Fibroblast of skin of scalp (primary cell): ENCODE measurements at regions not wholly inside any gene's neighbourhood (a gene's known extent, or its start where the extent isn't known, plus 50 kb on each side); places are given as distances from the start of the nearest gene placed in this dataset.

Experiments used
- DNase-seq: peaks from one replicate; pipeline ENCODE4 v3.0.0-alpha.2; 2013

DNA sequence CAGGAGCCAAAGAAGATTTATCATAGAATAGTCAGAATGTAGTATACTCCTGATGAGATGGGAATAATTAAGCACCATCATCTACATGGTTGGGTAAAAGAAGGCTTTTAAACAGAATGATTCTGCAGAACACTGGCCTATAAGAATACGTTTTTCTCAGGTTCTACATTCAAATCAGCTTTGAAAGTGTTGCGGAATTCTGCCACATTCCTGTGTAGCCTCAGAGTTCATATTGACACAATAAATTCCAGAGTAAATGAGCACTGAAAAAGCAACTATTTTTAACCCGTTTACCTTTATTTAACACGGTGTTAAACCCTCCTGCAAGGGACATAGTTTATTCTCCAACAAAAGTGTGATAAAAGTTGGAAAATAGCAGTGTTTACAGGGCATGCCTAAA is 950.2 kb upstream of the SLIT2 start:
- DNase-seq = peak; percentile 36

GRCh38 chr4:19300213-19300612 is 951.5 kb upstream of the SLIT2 start:
- peak; percentile 73 for DNase-seq

GRCh38 chr4:19298998-19299397 is 952.7 kb upstream of the SLIT2 start:
- DNase-seq = peak; percentile 37

GRCh38 chr4:19293781-19294180 is 957.9 kb upstream of the SLIT2 start:
- DNase-seq = peak; percentile 56

DNA sequence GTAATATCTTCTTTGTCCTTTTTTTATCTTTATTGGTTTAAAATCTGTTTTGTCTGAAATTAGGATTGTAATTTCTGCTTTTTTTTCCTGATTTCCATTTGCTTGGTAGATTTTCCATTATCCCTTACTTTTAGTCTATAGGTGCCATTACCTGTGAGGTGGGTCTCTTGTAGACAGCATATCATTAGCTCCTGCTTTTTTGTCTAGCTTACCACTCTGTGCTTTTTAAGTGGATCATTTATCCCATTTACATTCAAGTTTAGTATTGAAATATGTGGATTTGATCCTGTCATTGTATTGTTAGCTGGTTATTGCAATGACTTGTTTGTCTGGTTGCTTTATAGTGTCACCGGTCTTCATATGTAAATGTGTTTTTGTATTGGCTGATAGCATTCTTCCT is 958.6 kb upstream of the SLIT2 start:
- DNase-seq = no peak

GRCh38 chr4:19286924-19287323 is 964.8 kb upstream of the SLIT2 start:
- no peak for DNase-seq

DNA sequence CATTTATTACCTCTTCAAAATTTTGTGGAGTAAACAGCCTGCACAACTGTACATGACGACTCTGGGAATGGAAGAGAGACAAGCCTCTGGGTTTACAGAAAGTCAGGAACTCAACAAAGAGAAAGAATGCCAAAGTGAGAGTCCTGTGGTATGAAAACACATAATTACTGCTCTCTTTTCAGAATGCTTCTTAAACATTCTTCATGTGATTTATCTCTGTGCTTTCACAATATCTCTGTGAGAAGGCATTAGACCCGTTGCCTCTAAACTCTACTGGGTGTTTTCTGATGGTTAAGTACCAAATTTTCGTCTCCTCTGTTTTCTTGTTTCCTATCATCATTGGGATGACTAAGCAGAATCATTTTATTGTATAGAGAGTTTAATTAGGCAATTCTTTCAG is 966.6 kb upstream of the SLIT2 start:
- no peak for DNase-seq

DNA sequence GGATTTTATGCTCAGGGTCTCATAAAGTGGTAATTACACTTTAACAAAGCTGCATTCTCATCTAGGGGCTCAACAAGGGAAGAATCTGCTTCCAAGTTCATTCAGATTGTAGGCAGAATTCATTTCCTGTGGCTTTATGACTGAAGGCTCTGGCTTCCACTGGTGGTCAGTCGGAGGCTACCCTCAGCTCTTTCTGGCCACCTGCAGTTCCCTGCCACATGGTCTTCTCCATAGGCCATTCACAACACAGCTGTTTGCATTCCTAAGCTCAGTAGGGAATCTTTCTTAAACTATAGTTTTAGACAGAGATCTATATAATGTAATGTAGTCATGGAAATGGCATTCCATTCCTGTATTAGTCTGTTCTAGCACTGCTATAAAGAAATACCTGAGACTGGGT is 973.0 kb upstream of the SLIT2 start:
- DNase-seq = peak; percentile 35

- peak; percentile 5 for DNase-seq
Measured at GRCh38 chr4:19266566-19266965, 985.1 kb upstream of the SLIT2 start.

DNA sequence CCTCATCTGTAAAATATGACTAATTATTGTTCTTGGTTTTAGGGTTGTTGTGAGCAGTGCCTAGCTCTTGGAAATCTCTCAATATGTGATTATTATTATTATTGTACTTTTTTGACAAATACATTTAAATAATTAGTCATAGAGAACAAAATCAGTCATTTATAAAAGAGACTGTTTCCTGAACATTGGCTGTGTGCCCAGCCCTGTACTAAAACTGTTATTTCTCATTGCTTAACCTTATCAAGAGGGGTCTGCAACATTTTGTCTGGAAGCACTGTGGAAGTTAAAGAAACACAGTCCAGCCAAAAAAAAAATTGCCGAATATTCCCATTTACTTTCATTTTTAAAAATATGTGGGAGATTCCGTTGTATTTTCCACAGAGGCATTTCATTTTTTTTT is 989.2 kb upstream of the SLIT2 start:
- DNase-seq = no peak

DNA sequence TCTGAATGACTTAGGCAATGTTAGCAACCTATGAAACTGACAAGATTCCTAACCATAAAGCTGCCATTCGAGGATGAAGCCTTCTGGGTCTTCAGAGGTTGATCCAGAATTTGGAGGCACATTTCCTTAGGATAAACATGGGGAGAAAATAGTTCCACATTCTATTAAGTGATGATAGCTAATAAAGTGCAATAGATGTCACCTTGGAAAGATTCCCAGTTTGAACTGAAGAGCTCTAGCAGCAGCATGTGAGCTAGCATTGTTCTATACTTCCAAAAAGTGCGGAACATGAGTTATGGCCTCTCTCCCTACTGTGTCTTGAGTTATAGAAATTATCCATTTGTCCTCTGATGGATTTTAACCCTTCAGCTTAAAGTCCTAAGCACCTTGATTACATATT is 991.4 kb upstream of the SLIT2 start:
- no peak for DNase-seq

GRCh38 chr4:19259920-19260319 is 991.8 kb upstream of the SLIT2 start:
- no peak for DNase-seq

DNA sequence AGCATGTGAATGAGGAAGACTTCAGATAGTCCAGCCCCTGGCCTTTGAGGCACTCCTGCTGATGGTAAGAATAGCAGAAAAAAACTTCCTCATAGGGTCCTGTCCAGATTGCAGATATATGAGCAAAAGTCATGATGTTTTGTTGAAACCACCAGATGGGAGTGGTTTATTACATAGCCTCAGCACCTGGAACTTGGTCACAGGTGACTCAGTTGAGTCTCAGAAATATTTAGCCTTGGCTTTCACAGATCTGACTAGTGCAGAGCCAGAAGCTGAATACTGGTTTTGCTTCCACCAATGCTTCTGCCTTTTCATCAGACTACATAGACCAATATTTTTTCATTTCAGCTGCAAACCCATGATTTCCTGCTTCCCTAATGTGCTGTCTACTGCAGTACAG is 994.9 kb upstream of the SLIT2 start:
- DNase-seq = no peak

- DNase-seq = peak; percentile 32
Measured at GRCh38 chr4:19254486-19254885, 997.2 kb upstream of the SLIT2 start.

GRCh38 chr4:19248023-19248422 is 1003.7 kb upstream of the SLIT2 start:
- no peak for DNase-seq

GRCh38 chr4:19241895-19242294 is 1009.8 kb upstream of the SLIT2 start:
- DNase-seq = no peak

DNA sequence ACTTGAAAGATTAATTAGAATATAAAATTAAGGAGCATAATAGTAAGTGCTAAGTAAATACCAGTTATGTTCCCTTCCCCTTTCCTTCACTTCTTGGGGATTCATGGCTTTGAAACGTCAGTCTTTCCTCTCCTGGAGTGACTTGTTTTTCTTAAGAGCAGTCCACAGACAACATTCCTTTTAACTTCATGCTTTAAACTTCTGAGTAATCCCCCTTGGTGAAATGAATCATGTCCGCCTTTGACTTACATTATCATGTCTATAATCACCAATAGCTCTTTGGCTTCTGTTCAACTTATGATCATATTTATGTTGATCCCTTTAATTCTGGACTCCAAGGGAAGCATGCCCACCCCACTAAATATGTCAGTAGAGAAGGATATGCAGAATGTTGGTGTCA is 1012.1 kb upstream of the SLIT2 start:
- DNase-seq = peak; percentile 81

DNA sequence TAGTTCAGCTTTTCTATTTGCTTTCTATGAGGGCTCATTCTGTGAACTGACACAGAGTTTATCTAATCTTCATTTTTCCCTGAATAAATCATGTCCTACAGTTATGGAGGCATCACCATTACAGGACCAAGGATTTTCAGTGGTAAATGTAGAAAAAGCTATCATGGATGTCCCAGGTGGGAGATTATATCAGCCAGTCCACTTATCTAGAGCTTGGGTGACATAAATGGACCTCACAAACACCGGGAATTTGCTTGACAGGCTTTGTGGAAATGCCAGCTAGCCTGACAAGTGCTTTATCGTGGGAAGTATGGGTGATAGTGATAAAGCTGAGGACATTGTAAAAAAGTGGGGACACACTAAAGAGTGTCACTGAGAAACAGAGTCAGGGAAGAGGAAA is 1015.2 kb upstream of the SLIT2 start:
- DNase-seq = no peak

DNA sequence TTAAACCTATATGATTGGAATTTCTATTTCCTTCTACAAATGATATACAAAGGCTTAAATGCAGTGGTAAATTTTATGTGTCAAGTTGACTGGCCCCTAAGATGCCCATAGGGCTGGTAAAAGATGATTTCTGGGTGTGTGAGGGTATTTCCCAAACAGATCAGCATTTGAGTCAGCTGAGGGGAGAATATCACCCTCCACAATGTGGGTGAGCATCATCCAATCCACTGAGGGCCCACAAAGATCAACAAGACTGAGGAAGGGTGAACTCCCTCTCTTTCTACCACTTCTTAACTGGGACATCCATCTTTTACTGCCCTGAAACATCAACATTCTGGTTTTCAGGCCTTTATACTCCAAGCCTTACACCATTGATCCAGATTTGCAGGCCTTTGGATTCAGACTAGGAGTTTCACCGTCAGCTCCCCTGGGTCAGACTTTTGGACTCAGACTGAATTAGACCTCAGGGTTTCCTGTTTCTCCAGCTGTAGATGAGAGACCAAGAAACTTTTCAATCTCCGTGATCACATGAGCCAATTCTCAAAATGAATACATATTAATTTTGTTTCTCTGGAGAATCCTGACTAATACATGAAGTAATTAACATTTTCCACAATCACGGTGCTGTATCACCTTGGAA is 1020.7 kb upstream of the SLIT2 start:
- no peak for DNase-seq

GRCh38 chr4:19227701-19228100 is 1024.0 kb upstream of the SLIT2 start:
- peak; percentile 14 for DNase-seq

GRCh38 chr4:19224820-19225219 is 1026.9 kb upstream of the SLIT2 start:
- peak; percentile 25 for DNase-seq

DNA sequence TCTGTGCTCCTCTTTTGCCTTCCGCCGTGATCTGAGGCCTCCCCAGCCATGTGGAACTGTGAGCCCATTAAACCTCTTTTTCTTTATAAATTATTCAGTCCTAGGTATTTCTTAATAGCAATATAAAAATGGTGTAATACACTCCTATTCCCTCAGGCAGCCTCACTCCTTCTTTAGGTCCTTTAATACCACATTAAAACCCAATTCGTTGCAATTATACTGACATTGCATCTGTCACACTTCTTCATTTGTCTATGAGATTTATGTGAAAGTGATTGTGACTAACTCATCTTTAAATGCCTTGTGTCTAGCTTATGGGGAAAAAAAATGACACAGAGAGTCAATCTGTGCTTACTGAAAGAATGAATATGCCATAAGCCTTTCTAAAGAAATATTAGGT is 1035.2 kb upstream of the SLIT2 start:
- no peak for DNase-seq

DNA sequence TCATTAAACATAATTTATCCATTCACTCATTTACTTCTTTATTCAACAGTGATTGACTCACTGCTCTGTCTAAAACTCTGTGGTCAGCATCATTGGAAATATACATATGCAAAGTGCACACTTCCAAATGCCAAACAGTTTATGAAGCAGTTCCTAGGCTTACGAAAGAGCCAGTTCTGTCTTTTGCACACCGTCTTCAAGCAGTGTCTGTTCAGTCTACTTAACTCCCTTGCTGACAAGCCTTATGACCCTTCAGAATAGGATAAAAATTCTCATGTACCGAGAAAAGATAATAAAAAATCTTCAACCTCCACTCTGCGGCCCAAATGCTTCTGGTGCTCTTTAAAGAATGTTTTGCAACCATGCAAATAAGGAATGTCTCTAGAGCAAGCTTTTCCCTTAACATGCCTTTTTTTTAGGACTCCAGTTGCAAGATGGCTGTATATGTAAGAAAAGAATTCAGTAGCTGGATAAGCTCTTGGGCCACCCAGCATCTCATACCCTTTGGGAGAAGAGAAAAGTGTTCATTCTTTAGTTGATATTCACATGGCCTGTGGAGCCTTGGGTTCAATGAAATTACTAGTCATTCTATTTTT is 1037.0 kb upstream of the SLIT2 start:
- DNase-seq = peak; percentile 56

GRCh38 chr4:19213388-19213787 is 1038.3 kb upstream of the SLIT2 start:
- DNase-seq = no peak

DNA sequence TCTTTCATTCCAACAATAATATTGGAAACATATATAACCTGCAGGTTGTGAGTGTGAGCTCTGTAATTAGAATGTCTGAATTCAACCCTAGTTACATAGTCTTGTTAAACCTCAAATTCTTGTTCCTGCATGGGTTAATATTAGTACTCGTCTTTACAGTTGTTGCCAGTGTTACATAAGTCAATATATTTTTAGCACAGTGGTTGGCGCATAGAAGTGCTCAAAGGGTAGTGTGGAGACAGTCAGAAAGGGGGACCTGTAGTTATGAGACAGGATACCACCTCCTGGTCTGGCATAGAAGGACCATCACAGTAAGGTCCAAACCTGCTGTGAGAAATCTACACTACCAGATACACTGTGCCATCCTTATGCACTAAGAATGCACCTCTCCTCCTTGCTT is 1045.9 kb upstream of the SLIT2 start:
- DNase-seq = no peak
